CD4-positive, alpha-beta T cell treated with Interleukin-15 for 1 hour (primary cell): ENCODE measurements at regions not wholly inside any gene's neighbourhood (a gene's known extent, or its start where the extent isn't known, plus 50 kb on each side); places are given as distances from the start of the nearest gene placed in this dataset.
A peak's percentile ranks its signal among the peaks of the same experiment; 100 is the strongest.

ENCODE experiments used
- DNase-seq: peaks from one replicate; pipeline ENCODE4 v3.0.0-alpha.2; 2020

- DNase-seq, result no peak
These were observed 497.5 kb upstream of the CBLB start for GRCh38 chr3:106366352-106366751.

- DNase-seq, result no peak
These were observed 498.7 kb upstream of the CBLB start for GRCh38 chr3:106367496-106367895.

- DNase-seq, result no peak
These were observed 502.6 kb upstream of the CBLB start for GRCh38 chr3:106371221-106371970.

- no peak for DNase-seq
These were observed 503.4 kb upstream of the CBLB start for GRCh38 chr3:106371971-106372805.

GRCh38 chr3:106372806-106373190 is 504.0 kb upstream of the CBLB start:
- DNase-seq, result no peak

DNA sequence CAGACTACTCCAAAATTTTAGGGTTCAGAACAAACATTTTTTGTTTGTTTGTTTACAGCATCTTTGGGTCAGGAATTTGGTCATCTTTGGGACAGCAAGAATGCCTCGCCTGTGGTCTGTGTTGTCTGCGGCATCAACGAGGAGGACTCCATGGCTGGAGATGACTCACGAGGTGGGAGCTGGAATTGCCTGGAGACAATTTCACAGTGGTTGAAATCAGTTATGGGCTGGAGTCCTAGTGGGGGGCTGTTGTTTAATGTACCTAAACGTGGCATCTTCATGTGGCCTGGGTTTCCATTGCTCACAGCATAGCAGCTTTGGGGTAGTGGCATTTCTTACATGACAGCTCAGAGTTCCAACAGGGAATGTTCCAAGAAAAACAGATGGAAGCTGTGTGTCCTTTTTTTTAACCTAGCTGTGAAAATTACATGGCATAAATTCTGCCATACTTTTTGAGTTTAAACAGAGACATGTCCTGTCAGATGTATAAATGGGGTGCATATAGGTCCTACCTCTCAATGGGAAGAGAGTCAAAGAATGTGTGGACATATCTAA is 507.3 kb upstream of the CBLB start:
- DNase-seq, result no peak

- DNase-seq, result no peak
These were observed 510.5 kb upstream of the CBLB start for GRCh38 chr3:106379251-106379750.

- no peak for DNase-seq
These were observed 511.4 kb upstream of the CBLB start for GRCh38 chr3:106380232-106380631.

DNA sequence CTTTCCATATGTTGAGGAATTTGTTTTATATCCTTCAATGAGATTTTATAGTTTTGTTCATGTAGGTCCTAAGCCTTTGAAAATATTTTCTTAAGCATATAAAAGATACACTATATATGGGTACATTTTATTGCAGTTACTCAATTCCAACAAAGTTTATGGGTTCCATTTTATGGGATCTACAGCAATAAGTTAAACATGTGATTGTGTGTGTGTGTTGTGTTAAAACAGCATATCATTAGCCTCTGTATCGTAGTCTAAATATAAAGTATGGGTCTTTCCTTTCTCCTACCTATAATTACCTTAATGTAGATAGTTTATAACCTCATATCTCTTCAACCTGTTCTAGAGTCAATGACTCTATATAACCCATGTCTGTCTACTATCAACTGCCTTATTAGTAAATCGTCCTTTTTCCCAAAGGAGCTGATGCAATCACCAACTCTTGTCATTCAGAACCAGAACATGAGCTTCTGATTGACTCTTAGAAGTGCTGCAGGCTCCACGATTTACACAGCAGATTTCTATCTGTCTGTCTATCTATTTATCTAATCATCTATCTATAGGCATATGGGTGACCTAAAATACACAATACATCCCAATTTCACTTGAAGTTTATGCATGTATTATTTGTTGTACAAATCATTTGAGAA is 512.6 kb upstream of the CBLB start:
- DNase-seq, result no peak

DNA sequence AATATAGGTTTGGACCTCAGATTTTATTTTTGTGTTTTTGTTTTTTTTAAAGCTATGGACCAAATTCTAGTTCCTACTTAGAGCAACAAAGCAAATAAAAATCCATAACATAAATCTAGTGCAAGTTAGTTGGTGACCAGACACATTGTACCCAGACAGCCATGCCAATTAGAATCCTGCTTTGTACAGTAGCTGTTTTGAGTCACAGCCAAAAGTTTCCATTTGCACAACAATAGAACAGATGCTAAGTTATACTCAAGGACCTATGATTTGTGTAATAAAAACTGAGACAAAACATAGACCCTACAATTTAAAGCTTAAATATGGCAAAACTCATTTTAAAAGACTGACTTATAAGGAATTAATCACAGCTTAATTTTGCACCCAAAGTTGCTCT is 513.1 kb upstream of the CBLB start:
- no peak for DNase-seq

GRCh38 chr3:106386050-106386449 is 517.2 kb upstream of the CBLB start:
- peak; percentile 17 for DNase-seq

GRCh38 chr3:106392915-106393314 is 524.1 kb upstream of the CBLB start:
- DNase-seq, result no peak

- no peak for DNase-seq
These were observed 528.2 kb upstream of the CBLB start for GRCh38 chr3:106397006-106397405.

DNA sequence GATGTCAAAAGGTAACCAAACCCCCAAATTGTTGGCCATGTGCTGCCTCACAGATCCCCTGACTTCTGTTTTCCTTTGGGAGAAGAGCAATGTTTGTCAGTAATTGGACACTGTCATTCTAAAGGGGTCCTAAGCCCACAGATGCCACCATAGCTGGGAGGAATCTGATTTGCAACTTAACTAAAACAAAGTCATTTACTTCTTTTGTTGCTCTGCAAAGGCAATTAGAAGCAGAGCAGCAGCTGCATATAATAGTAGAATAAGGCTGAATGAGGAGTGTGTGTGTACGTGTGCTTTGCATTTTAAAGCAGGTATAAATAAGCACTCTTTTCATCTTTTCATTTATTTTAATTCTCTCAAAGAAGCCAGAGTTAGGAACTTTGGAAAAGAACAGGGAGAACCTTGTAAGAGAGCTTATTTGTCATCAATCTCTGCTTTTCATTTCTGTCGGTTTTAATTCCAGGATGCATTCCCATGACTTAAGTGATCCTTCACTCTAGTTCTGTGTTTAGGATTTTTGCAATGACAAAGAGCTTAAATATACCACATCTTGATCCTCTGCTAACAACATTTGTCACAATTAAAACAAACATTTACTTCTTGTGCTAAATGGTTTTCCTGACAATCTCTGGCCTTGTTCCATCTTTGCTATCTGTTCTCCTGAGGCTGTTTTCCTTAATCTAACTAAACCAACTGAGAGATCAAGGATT is 530.2 kb upstream of the CBLB start:
- no peak for DNase-seq

DNA sequence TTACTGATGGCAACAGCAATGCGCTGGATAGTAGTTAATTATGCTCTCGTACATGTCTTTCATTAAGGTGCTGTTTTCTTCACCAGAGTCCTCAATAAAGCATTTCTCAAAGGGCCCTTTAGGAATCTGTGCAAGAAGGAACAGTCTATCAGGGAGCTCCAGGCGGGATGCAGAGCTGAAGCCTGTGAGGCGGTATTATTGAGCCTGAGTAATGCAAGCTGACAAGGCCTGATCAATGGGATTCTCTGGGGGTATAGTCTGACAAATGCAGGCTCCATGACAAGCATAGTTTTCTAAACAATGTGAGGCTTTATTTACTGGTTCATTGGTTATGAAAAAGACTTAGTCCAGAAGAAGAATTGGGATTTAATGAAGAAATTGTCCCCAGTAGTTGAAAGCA is 530.9 kb upstream of the CBLB start:
- DNase-seq, result no peak

- no peak for DNase-seq
These were observed 533.1 kb upstream of the CBLB start for GRCh38 chr3:106401666-106402490.

DNA sequence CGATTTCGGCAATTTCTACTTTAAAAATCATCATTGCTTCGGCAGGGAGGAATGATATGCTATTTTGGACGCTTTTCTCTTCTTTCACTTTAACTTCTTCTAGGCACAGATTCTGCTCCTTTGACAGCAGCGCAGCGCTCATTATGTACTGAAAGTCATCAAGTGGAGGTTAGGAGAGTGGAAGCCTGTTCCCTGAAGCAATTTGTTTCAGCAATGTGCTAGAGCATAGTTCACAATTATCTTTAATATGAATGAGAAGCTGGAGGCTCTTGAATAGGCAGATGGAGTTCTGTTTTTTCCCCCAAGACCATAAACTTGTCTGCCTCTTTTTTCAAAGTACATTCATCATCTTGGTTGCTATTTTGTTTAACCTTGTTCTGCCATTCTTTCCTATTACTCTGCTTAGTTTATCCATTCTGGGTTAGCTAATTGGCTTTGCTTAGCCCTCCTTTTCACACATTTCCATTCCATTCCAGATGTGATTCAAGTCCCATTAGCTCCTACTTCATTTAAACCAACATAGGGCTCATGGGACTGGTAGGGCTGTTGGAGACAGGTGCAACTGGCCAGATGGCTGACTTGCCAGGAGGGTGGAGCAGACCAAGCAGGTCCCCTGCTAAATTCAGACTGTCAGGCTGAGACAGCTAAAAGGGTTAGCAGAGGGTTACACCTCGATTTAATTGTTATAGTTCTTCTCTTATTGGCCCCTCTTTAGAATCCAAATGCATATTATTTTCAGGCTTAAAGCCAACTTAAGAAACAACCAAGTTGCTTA is 534.7 kb upstream of the CBLB start:
- DNase-seq, result no peak

DNA sequence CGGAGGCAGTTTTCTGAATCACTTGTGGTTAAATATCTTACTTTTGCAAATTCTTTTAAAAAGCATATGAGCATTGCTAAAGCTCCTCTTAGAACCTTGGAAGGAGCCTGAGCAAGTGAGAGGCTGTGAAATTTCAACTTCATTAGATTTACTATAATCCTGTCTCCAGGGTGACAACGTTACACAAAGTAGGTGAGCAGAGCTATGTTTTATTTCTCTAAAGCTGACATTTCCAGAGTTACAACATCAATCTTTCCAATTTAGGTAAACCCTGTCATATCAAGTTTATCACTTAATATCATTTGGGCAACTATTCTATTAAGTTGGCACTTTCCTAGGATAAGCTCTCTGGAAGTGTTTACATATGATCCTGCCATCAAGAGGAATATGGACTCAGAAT is 544.9 kb upstream of the CBLB start:
- no peak for DNase-seq

DNA sequence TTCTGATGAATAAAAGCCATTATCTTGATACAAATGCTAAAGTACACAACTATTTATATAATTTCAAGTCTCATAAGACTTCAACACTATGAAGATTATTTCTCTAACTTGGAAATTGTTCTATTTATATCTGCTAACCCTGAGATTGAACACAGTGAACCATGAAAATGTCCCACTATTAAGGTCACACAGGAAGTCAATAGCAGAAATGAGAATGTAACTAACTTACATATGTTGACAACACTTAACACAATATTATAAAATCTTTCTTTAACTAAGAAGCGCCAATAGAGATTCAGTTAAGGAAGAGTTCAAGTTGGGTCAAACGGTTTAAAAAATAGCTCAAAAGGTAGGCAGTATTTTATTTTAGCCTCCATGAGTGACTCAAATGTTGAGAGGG is 551.8 kb upstream of the CBLB start:
- DNase-seq, result no peak

DNA sequence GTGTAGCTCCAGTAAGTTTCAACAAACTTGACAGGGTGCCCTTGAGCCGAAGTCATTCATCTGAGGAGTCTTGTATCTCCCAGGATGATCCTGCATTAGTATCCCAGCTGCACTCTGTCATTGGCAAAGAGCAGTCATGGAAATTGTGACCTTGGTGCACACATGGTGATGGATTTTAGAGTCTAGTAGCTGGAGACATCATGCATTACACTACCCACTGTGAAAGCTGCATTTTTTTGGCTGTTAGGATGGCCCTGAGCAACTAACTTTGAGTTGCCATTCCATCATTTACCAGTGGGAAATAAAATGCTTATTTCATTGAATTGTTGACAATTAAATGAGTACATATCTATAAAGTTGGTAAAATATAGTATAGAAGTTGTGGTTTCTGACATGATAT is 552.6 kb upstream of the CBLB start:
- DNase-seq, result no peak

DNA sequence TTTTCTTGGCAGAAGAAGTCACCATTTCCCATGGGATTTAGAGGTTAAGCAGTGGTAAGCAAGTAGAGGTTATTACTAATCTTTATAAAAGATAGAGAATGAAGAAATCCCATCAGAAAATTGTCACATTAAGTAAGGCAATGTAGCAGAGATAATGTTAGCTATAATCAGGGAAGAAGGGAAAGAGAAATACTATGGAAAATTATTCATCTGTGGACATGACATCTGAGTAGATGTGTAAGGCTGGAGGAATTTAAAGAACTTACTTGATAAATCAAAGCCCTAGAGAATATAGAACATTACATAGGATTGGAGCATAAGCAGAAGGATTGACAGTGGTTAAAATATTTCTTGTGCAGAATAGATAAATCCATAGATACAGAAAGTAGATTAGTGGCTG is 553.1 kb upstream of the CBLB start:
- DNase-seq, result no peak
